TTC549 (cell line): ENCODE measurements at regions not wholly inside any gene's neighbourhood (a gene's known extent, or its start where the extent isn't known, plus 50 kb on each side); places are given as distances from the start of the nearest gene placed in this dataset.

Experiments used
- FAIRE-seq: peaks from 2 replicates; lab custom pipeline; 2012; peaks lifted over from hg19 to GRCh38; lab: Jason Lieb, UNC

- FAIRE-seq: no peak
Measured at GRCh38 chr5:54676481-54677340, 159.2 kb downstream of the SNX18 start.

GRCh38 chr5:54673523-54674225, 156.1 kb downstream of the SNX18 start:
- no peak for FAIRE-seq

GRCh38 chr5:54672871-54673270, 155.3 kb downstream of the SNX18 start:
- FAIRE-seq: no peak

GRCh38 chr5:54671681-54672080, 154.1 kb downstream of the SNX18 start:
- no peak for FAIRE-seq

- no peak for FAIRE-seq
Measured at GRCh38 chr5:54671111-54671531, 153.6 kb downstream of the SNX18 start.

- FAIRE-seq: no peak
Measured at GRCh38 chr5:54670281-54670680, 152.7 kb downstream of the SNX18 start.

GRCh38 chr5:54669845-54670244, 152.3 kb downstream of the SNX18 start:
- FAIRE-seq: no peak

GRCh38 chr5:54669285-54669684, 151.7 kb downstream of the SNX18 start:
- FAIRE-seq: no peak

- no peak for FAIRE-seq
Measured at GRCh38 chr5:54668096-54668495, 150.5 kb downstream of the SNX18 start.

- FAIRE-seq: no peak
Measured at GRCh38 chr5:54667136-54667535, 149.6 kb downstream of the SNX18 start.

- FAIRE-seq: no peak
Measured at GRCh38 chr5:54663866-54664265, 146.3 kb downstream of the SNX18 start.

- no peak for FAIRE-seq
Measured at GRCh38 chr5:54661111-54661510, 143.6 kb downstream of the SNX18 start.

GRCh38 chr5:54659700-54660131, 142.2 kb downstream of the SNX18 start:
- no peak for FAIRE-seq

- no peak for FAIRE-seq
Measured at GRCh38 chr5:54658010-54658409, 140.5 kb downstream of the SNX18 start.

GRCh38 chr5:54656261-54656728, 138.7 kb downstream of the SNX18 start:
- FAIRE-seq: no peak

- FAIRE-seq: no peak
Measured at GRCh38 chr5:54655761-54656160, 138.2 kb downstream of the SNX18 start.

- no peak for FAIRE-seq
Measured at GRCh38 chr5:54655266-54655665, 137.7 kb downstream of the SNX18 start.

GRCh38 chr5:54653956-54654614, 136.5 kb downstream of the SNX18 start:
- no peak for FAIRE-seq

GRCh38 chr5:54651482-54652076, 134.0 kb downstream of the SNX18 start:
- FAIRE-seq: no peak

- no peak for FAIRE-seq
Measured at GRCh38 chr5:54649041-54649504, 131.5 kb downstream of the SNX18 start.

- FAIRE-seq: no peak
Measured at GRCh38 chr5:54646356-54647101, 129.0 kb downstream of the SNX18 start.
